ENCODE measurements at regions not wholly inside any gene's neighbourhood (a gene's known extent, or its start where the extent isn't known, plus 50 kb on each side); places are given as distances from the start of the nearest gene placed in this dataset.

DNA sequence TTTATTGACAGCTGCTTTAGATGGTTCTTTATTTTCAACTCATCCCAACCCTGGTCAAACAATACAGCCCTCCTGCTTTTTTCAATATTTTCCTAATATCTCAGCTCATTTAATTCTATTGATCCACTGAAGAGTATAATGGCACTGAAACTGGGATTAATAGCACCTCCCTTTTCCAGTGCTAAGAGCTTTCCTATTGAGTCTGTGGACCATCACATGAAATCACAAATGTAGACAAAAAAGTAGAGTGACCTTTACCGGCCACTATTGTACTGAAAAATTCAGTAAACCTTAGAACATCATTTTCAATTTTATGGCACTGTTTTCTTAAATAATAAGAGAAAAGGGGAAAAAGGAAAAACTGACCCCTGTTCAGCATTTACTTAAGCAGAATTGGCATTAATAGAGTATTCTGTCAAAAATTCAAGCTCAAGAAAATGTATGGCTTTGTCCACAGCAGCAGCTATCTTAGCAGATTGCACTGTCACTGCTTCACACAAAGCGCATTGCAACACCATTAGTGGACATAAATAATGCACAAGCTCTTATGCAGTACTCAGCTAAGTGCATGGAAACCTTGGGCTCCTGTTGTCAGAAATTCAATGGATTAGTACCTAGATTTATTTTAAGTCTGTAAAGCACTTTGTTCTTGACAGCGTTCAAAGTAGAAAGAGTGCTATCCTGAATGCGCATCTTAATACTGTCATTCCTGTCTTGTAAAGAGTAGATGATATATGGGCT lies 851.0 kb upstream of the KLHL1 start:
- TF ChIP-seq EZH2phosphoT487 (IDR thresholded peaks at IDR 0.05; ENCODE audit: borderline replicate concordance, low read length) (no peak), CTCF (conservative IDR thresholded peaks at IDR 0.05; ENCODE audit: low read depth, low read length) (no peak), EZH2 (IDR thresholded peaks at IDR 0.05; ENCODE audit: low read length, unreplicated experiment) (no peak)
